NCI-H1436 (cell line): ENCODE measurements at regions not wholly inside any gene's neighbourhood (a gene's known extent, or its start where the extent isn't known, plus 50 kb on each side); places are given as distances from the start of the nearest gene placed in this dataset.

ENCODE experiments used
- DNase-seq: peaks from one replicate; lab custom pipeline; 2025; lab: John Stamatoyannopoulos, UW

GRCh38 chr11:19595840-19596751 is 116.5 kb upstream of the NAV2 start:
- DNase-seq = no peak

- DNase-seq = no peak
These were observed 117.2 kb upstream of the NAV2 start for GRCh38 chr11:19595499-19595839.

- DNase-seq = no peak
These were observed 118.3 kb upstream of the NAV2 start for GRCh38 chr11:19594326-19594725.

- no peak for DNase-seq
These were observed 119.8 kb upstream of the NAV2 start for GRCh38 chr11:19592842-19593241.

GRCh38 chr11:19589567-19590260 is 122.9 kb upstream of the NAV2 start:
- no peak for DNase-seq

- DNase-seq = no peak
These were observed 124.7 kb upstream of the NAV2 start for GRCh38 chr11:19587979-19588378.

GRCh38 chr11:19580646-19581045 is 132.0 kb upstream of the NAV2 start:
- DNase-seq = no peak

- no peak for DNase-seq
These were observed 132.7 kb upstream of the NAV2 start for GRCh38 chr11:19579957-19580356.

- no peak for DNase-seq
These were observed 133.8 kb upstream of the NAV2 start for GRCh38 chr11:19578871-19579270.

GRCh38 chr11:19577976-19578619 is 134.5 kb upstream of the NAV2 start:
- DNase-seq = no peak

- DNase-seq = no peak
These were observed 135.2 kb upstream of the NAV2 start for GRCh38 chr11:19577391-19577975.

GRCh38 chr11:19576903-19577302 is 135.7 kb upstream of the NAV2 start:
- no peak for DNase-seq

- no peak for DNase-seq
These were observed 136.6 kb upstream of the NAV2 start for GRCh38 chr11:19576054-19576453.

- DNase-seq = no peak
These were observed 137.7 kb upstream of the NAV2 start for GRCh38 chr11:19574916-19575315.

GRCh38 chr11:19573666-19574065 is 139.0 kb upstream of the NAV2 start:
- no peak for DNase-seq

GRCh38 chr11:19571906-19572305 is 140.7 kb upstream of the NAV2 start:
- DNase-seq = no peak

- no peak for DNase-seq
These were observed 141.7 kb upstream of the NAV2 start for GRCh38 chr11:19570889-19571288.

- no peak for DNase-seq
These were observed 144.6 kb upstream of the NAV2 start for GRCh38 chr11:19567996-19568395.

- no peak for DNase-seq
These were observed 145.9 kb upstream of the NAV2 start for GRCh38 chr11:19566583-19567379.

GRCh38 chr11:19565639-19566038 is 147.0 kb upstream of the NAV2 start:
- no peak for DNase-seq

GRCh38 chr11:19562156-19562555 is 150.5 kb upstream of the NAV2 start:
- no peak for DNase-seq

GRCh38 chr11:19561011-19561410 is 151.6 kb upstream of the NAV2 start:
- DNase-seq = no peak
